ENCODE measurements at regions not wholly inside any gene's neighbourhood (a gene's known extent, or its start where the extent isn't known, plus 50 kb on each side); places are given as distances from the start of the nearest gene placed in this dataset.
"Not testable (repeated sequence)": the region's sequence is repeated elsewhere in the genome, so short reads cannot be mapped to it uniquely, and the experiment has no call there.

- no peaks in the 10 kb centered on the region for H3K27me3 ChIP-seq (ENCODE audit: insufficient read depth, low read depth)
- H3K4me2 ChIP-seq, result no peak overlapping the region
- TF ChIP-seq CTCF (conservative IDR thresholded peaks at IDR 0.05; ENCODE audit: low read depth, low read length), result no peak
- no peak overlapping the region for H2AFZ ChIP-seq (ENCODE audit: low read depth)
- no peak overlapping the region for H3K27ac ChIP-seq
- H4K20me1 ChIP-seq (ENCODE audit: insufficient read depth), result no peaks in the 10 kb centered on the region
- no peak overlapping the region for H3K9ac ChIP-seq
- H3K4me3 ChIP-seq (IDR thresholded peaks at IDR 0.05; ENCODE audit: insufficient read depth, low read depth, low read length), result no peak overlapping the region
- no peaks in the 10 kb centered on the region for H3K4me1 ChIP-seq (ENCODE audit: low read depth, poor library complexity, severe bottlenecking)
- no peaks in the 10 kb centered on the region for H3K79me2 ChIP-seq (ENCODE audit: insufficient read depth, low read depth)
- H3K36me3 ChIP-seq (ENCODE audit: insufficient read depth), result no peaks in the 10 kb centered on the region
These were observed 130.9 kb upstream of the CHD1 start for GRCh38 chr5:99059685-99060084.

- no peak overlapping the region for H3K4me3 ChIP-seq (IDR thresholded peaks at IDR 0.05; ENCODE audit: insufficient read depth, low read depth, low read length)
- no peak overlapping the region for H3K9ac ChIP-seq
- H2AFZ ChIP-seq (ENCODE audit: low read depth), result no peak overlapping the region
- no peak for TF ChIP-seq CTCF (conservative IDR thresholded peaks at IDR 0.05; ENCODE audit: low read depth, low read length)
- no peaks in the 10 kb centered on the region for H3K27me3 ChIP-seq (ENCODE audit: insufficient read depth, low read depth)
- H3K79me2 ChIP-seq (ENCODE audit: insufficient read depth, low read depth), result no peaks in the 10 kb centered on the region
- H3K4me2 ChIP-seq, result no peak overlapping the region
- no peak overlapping the region for H3K27ac ChIP-seq
- H4K20me1 ChIP-seq (ENCODE audit: insufficient read depth), result no peaks in the 10 kb centered on the region
- H3K4me1 ChIP-seq (ENCODE audit: low read depth, poor library complexity, severe bottlenecking), result no peaks in the 10 kb centered on the region
- H3K36me3 ChIP-seq (ENCODE audit: insufficient read depth), result no peaks in the 10 kb centered on the region
These were observed 129.7 kb upstream of the CHD1 start for GRCh38 chr5:99058466-99058865.

- Histone ChIP-seq H4K20me1 (ENCODE audit: insufficient read depth) (no peaks in the 10 kb centered on the region), H3K27me3 (ENCODE audit: insufficient read depth, low read depth) (no peaks in the 10 kb centered on the region), H3K4me3 (IDR thresholded peaks at IDR 0.05; ENCODE audit: insufficient read depth, low read depth, low read length) (no peak overlapping the region), H3K4me2 (no peak overlapping the region), H3K36me3 (ENCODE audit: insufficient read depth) (no peaks in the 10 kb centered on the region), H3K4me1 (ENCODE audit: low read depth, poor library complexity, severe bottlenecking) (no peaks in the 10 kb centered on the region), H3K27ac (no peak overlapping the region), H2AFZ (ENCODE audit: low read depth) (no peak overlapping the region), H3K79me2 (ENCODE audit: insufficient read depth, low read depth) (no peaks in the 10 kb centered on the region), H3K9ac (no peak overlapping the region)
- TF ChIP-seq CTCF (conservative IDR thresholded peaks at IDR 0.05; ENCODE audit: low read depth, low read length), result no peak
These were observed 126.2 kb upstream of the CHD1 start for GRCh38 chr5:99054972-99055371.

GRCh38 chr5:99045871-99046270, 117.1 kb upstream of the CHD1 start:
- Histone ChIP-seq H3K9ac (no peak overlapping the region), H3K27me3 (ENCODE audit: insufficient read depth, low read depth) (no peaks in the 10 kb centered on the region), H4K20me1 (ENCODE audit: insufficient read depth) (no peaks in the 10 kb centered on the region), H3K79me2 (ENCODE audit: insufficient read depth, low read depth) (no peaks in the 10 kb centered on the region), H3K27ac (no peak overlapping the region), H3K36me3 (ENCODE audit: insufficient read depth) (no peaks in the 10 kb centered on the region), H2AFZ (ENCODE audit: low read depth) (no peak overlapping the region), H3K4me2 (no peak overlapping the region), H3K4me3 (IDR thresholded peaks at IDR 0.05; ENCODE audit: insufficient read depth, low read depth, low read length) (no peak overlapping the region), H3K4me1 (ENCODE audit: low read depth, poor library complexity, severe bottlenecking) (no peaks in the 10 kb centered on the region)
- TF ChIP-seq CTCF (conservative IDR thresholded peaks at IDR 0.05; ENCODE audit: low read depth, low read length), result no peak

GRCh38 chr5:99043257-99043656, 114.5 kb upstream of the CHD1 start:
- not testable (repeated sequence) for H3K36me3 ChIP-seq (ENCODE audit: insufficient read depth); H3K4me1 ChIP-seq (ENCODE audit: low read depth, poor library complexity, severe bottlenecking); H2AFZ ChIP-seq (ENCODE audit: low read depth); H3K79me2 ChIP-seq (ENCODE audit: insufficient read depth, low read depth); H3K27ac ChIP-seq; H3K4me3 ChIP-seq (IDR thresholded peaks at IDR 0.05; ENCODE audit: insufficient read depth, low read depth, low read length); H3K9ac ChIP-seq; H3K27me3 ChIP-seq (ENCODE audit: insufficient read depth, low read depth); H4K20me1 ChIP-seq (ENCODE audit: insufficient read depth); H3K4me2 ChIP-seq

Data from KMS-11 (cell line).